K562 (cell line): ENCODE measurements at regions not wholly inside any gene's neighbourhood (a gene's known extent, or its start where the extent isn't known, plus 50 kb on each side); places are given as distances from the start of the nearest gene placed in this dataset.

Experiments
- MLLT1 ChIP-seq, 2 experiments: fragments of 450-650 bp; IDR thresholded peaks; 2 replicates each; pipeline ENCODE4 v1.6.1; 2016
- PRDM10 ChIP-seq: fragments of 450-650 bp; IDR thresholded peaks from 2 replicates; pipeline ENCODE4 v1.6.1; 2018; ENCODE audit not compliant: partially characterized antibody
- PYGO2 ChIP-seq: fragments of 450-650 bp; IDR thresholded peaks from 2 replicates; pipeline ENCODE4 v1.6.1; 2016; ENCODE audit warnings: mild to moderate bottlenecking, missing genetic modification characterization, moderate library complexity, missing compliant biosample characterization
- RNF219 ChIP-seq: fragments of 250-450 bp; sonication (Bioruptor Pico); IDR thresholded peaks from 2 replicates; pipeline ENCODE4 v1.5.0; 2022; ENCODE audit warnings: mild to moderate bottlenecking
- SIN3B ChIP-seq: fragments of 450-650 bp; IDR thresholded peaks from 2 replicates; pipeline ENCODE4 v1.6.1; 2017; ENCODE audit warnings: low read depth, mild to moderate bottlenecking, moderate library complexity
- ZBTB5 ChIP-seq: fragments of 450-650 bp; IDR thresholded peaks from 2 replicates; pipeline ENCODE4 v1.6.1; 2017; ENCODE audit warnings: antibody characterized with exemption

GRCh38 chr2:144730711-144731110 is 210.8 kb upstream of the ZEB2 start (continued):
- TF ChIP-seq PYGO2 (tag) = no peak
- no peak for TF ChIP-seq SIN3B
- no peak for TF ChIP-seq ZBTB5
- no peak for TF ChIP-seq MLLT1 (IDR thresholded peaks at IDR 0.05)
- no peak for TF ChIP-seq RNF219 (CRISPR knock-in tag)
- TF ChIP-seq PRDM10 = no peak
